HCT116 (cell line): ENCODE measurements at regions not wholly inside any gene's neighbourhood (a gene's known extent, or its start where the extent isn't known, plus 50 kb on each side); places are given as distances from the start of the nearest gene placed in this dataset.

ENCODE experiments used
- CEBPB ChIP-seq: IDR thresholded peaks from 2 replicates; pipeline ENCODE4 v1.6.1; 2012; ENCODE audit warnings: low read depth
- TF ChIP-seq, protein P1 (sequence below), 3 experiments: fragments of 200-600 bp in 1 of 3; sonication (generic) in 1 of 3; IDR thresholded peaks in 2 of 3; conservative IDR thresholded peaks in 1 of 3; 2 replicates each; pipeline ENCODE4 v1.5.1; 2012 to 2017; ENCODE audit warnings: low read depth in 2 of 3, low read length in 2 of 3, antibody characterized with exemption in 1 of 3, borderline replicate concordance in 1 of 3, control low read depth in 1 of 3, mild to moderate bottlenecking in 1 of 3, mixed read lengths in 1 of 3, mixed run types in 1 of 3, moderate library complexity in 1 of 3; ENCODE audit not compliant: insufficient read depth in 1 of 3

DNA sequence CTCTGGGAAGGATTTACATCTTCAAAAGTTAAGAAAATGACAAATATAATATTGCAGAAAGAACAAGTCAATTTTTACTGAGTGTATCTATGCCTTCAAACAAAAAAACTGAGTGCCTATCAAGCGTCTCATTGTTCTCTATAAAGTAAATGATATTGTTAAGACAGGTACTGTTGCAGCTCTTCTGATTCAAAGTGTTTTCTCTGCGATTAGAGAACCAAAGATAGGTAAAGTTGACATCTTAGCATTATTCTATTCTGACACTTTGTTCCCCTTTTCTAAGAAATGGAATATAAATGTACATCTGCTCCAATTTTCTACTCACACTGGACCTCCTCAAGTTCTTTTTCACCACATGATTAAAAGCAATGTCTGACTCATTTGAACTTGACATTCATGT lies 1317.7 kb downstream of the CDH11 start:
- TF ChIP-seq, protein P1, sequence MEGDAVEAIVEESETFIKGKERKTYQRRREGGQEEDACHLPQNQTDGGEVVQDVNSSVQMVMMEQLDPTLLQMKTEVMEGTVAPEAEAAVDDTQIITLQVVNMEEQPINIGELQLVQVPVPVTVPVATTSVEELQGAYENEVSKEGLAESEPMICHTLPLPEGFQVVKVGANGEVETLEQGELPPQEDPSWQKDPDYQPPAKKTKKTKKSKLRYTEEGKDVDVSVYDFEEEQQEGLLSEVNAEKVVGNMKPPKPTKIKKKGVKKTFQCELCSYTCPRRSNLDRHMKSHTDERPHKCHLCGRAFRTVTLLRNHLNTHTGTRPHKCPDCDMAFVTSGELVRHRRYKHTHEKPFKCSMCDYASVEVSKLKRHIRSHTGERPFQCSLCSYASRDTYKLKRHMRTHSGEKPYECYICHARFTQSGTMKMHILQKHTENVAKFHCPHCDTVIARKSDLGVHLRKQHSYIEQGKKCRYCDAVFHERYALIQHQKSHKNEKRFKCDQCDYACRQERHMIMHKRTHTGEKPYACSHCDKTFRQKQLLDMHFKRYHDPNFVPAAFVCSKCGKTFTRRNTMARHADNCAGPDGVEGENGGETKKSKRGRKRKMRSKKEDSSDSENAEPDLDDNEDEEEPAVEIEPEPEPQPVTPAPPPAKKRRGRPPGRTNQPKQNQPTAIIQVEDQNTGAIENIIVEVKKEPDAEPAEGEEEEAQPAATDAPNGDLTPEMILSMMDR (IDR thresholded peaks at IDR 0.05 in 2 of 3, conservative IDR thresholded peaks at IDR 0.05 in 1 of 3; ENCODE audit: borderline replicate concordance in 1 of 3, insufficient read depth in 1 of 3, low read depth in 2 of 3, low read length in 2 of 3), result no peak
- no peak for TF ChIP-seq CEBPB
